ENCODE measurements at regions not wholly inside any gene's neighbourhood (a gene's known extent, or its start where the extent isn't known, plus 50 kb on each side); places are given as distances from the start of the nearest gene placed in this dataset.
"Not testable (repeated sequence)": the region's sequence is repeated elsewhere in the genome, so short reads cannot be mapped to it uniquely, and the experiment has no call there.

GRCh38 chr15:20267996-20268395, 273.6 kb downstream of the GOLGA6L6 start:
- H3K4me1 ChIP-seq (ENCODE audit: control insufficient read depth, insufficient read depth, low read length, poor library complexity, severe bottlenecking); H3K36me3 ChIP-seq (ENCODE audit: control insufficient read depth, insufficient read depth, low read length); H3K9me3 ChIP-seq (ENCODE audit: control insufficient read depth, low read length); H3K27ac ChIP-seq (ENCODE audit: insufficient read depth, low read length, poor library complexity, severe bottlenecking); H3K27me3 ChIP-seq (replicated peaks; ENCODE audit: control insufficient read depth, insufficient read depth, low read length, poor library complexity, severe bottlenecking); H3K4me3 ChIP-seq (ENCODE audit: insufficient read depth, low read depth, low read length, poor library complexity, severe bottlenecking); DNase-seq: not testable (repeated sequence)

GRCh38 chr15:20267051-20267730, 274.4 kb downstream of the GOLGA6L6 start:
- not testable (repeated sequence) for H3K4me3 ChIP-seq (ENCODE audit: insufficient read depth, low read depth, low read length, poor library complexity, severe bottlenecking); H3K9me3 ChIP-seq (ENCODE audit: control insufficient read depth, low read length); H3K36me3 ChIP-seq (ENCODE audit: control insufficient read depth, insufficient read depth, low read length); H3K4me1 ChIP-seq (ENCODE audit: control insufficient read depth, insufficient read depth, low read length, poor library complexity, severe bottlenecking); H3K27ac ChIP-seq (ENCODE audit: insufficient read depth, low read length, poor library complexity, severe bottlenecking); DNase-seq; H3K27me3 ChIP-seq (replicated peaks; ENCODE audit: control insufficient read depth, insufficient read depth, low read length, poor library complexity, severe bottlenecking)

- DNase-seq; H3K36me3 ChIP-seq (ENCODE audit: control insufficient read depth, insufficient read depth, low read length); H3K27ac ChIP-seq (ENCODE audit: insufficient read depth, low read length, poor library complexity, severe bottlenecking); H3K4me3 ChIP-seq (ENCODE audit: insufficient read depth, low read depth, low read length, poor library complexity, severe bottlenecking); H3K9me3 ChIP-seq (ENCODE audit: control insufficient read depth, low read length); H3K4me1 ChIP-seq (ENCODE audit: control insufficient read depth, insufficient read depth, low read length, poor library complexity, severe bottlenecking); H3K27me3 ChIP-seq (replicated peaks; ENCODE audit: control insufficient read depth, insufficient read depth, low read length, poor library complexity, severe bottlenecking): not testable (repeated sequence)
Observed at GRCh38 chr15:20265710-20266109, 275.9 kb downstream of the GOLGA6L6 start.

- not testable (repeated sequence) for H3K4me3 ChIP-seq (ENCODE audit: insufficient read depth, low read depth, low read length, poor library complexity, severe bottlenecking); H3K27me3 ChIP-seq (replicated peaks; ENCODE audit: control insufficient read depth, insufficient read depth, low read length, poor library complexity, severe bottlenecking); H3K36me3 ChIP-seq (ENCODE audit: control insufficient read depth, insufficient read depth, low read length); H3K4me1 ChIP-seq (ENCODE audit: control insufficient read depth, insufficient read depth, low read length, poor library complexity, severe bottlenecking); DNase-seq; H3K9me3 ChIP-seq (ENCODE audit: control insufficient read depth, low read length); H3K27ac ChIP-seq (ENCODE audit: insufficient read depth, low read length, poor library complexity, severe bottlenecking)
Observed at GRCh38 chr15:20261321-20262280, 280.0 kb downstream of the GOLGA6L6 start.

GRCh38 chr15:20260650-20261049, 280.9 kb downstream of the GOLGA6L6 start:
- H3K27me3 ChIP-seq (replicated peaks; ENCODE audit: control insufficient read depth, insufficient read depth, low read length, poor library complexity, severe bottlenecking); H3K4me3 ChIP-seq (ENCODE audit: insufficient read depth, low read depth, low read length, poor library complexity, severe bottlenecking); H3K9me3 ChIP-seq (ENCODE audit: control insufficient read depth, low read length); H3K27ac ChIP-seq (ENCODE audit: insufficient read depth, low read length, poor library complexity, severe bottlenecking); H3K36me3 ChIP-seq (ENCODE audit: control insufficient read depth, insufficient read depth, low read length); DNase-seq; H3K4me1 ChIP-seq (ENCODE audit: control insufficient read depth, insufficient read depth, low read length, poor library complexity, severe bottlenecking): not testable (repeated sequence)

GRCh38 chr15:20259559-20260190, 281.9 kb downstream of the GOLGA6L6 start:
- H3K27me3 ChIP-seq (replicated peaks; ENCODE audit: control insufficient read depth, insufficient read depth, low read length, poor library complexity, severe bottlenecking); H3K27ac ChIP-seq (ENCODE audit: insufficient read depth, low read length, poor library complexity, severe bottlenecking); H3K4me3 ChIP-seq (ENCODE audit: insufficient read depth, low read depth, low read length, poor library complexity, severe bottlenecking); DNase-seq; H3K4me1 ChIP-seq (ENCODE audit: control insufficient read depth, insufficient read depth, low read length, poor library complexity, severe bottlenecking); H3K9me3 ChIP-seq (ENCODE audit: control insufficient read depth, low read length); H3K36me3 ChIP-seq (ENCODE audit: control insufficient read depth, insufficient read depth, low read length): not testable (repeated sequence)

GRCh38 chr15:20256394-20256793, 285.2 kb downstream of the GOLGA6L6 start:
- not testable (repeated sequence) for H3K27me3 ChIP-seq (replicated peaks; ENCODE audit: control insufficient read depth, insufficient read depth, low read length, poor library complexity, severe bottlenecking); H3K36me3 ChIP-seq (ENCODE audit: control insufficient read depth, insufficient read depth, low read length); H3K4me1 ChIP-seq (ENCODE audit: control insufficient read depth, insufficient read depth, low read length, poor library complexity, severe bottlenecking); H3K27ac ChIP-seq (ENCODE audit: insufficient read depth, low read length, poor library complexity, severe bottlenecking); H3K4me3 ChIP-seq (ENCODE audit: insufficient read depth, low read depth, low read length, poor library complexity, severe bottlenecking); DNase-seq; H3K9me3 ChIP-seq (ENCODE audit: control insufficient read depth, low read length)

- not testable (repeated sequence) for H3K4me1 ChIP-seq (ENCODE audit: control insufficient read depth, insufficient read depth, low read length, poor library complexity, severe bottlenecking); DNase-seq; H3K27me3 ChIP-seq (replicated peaks; ENCODE audit: control insufficient read depth, insufficient read depth, low read length, poor library complexity, severe bottlenecking); H3K27ac ChIP-seq (ENCODE audit: insufficient read depth, low read length, poor library complexity, severe bottlenecking); H3K36me3 ChIP-seq (ENCODE audit: control insufficient read depth, insufficient read depth, low read length); H3K9me3 ChIP-seq (ENCODE audit: control insufficient read depth, low read length); H3K4me3 ChIP-seq (ENCODE audit: insufficient read depth, low read depth, low read length, poor library complexity, severe bottlenecking)
Observed at GRCh38 chr15:20255641-20256040, 286.0 kb downstream of the GOLGA6L6 start.

- H3K27ac ChIP-seq (ENCODE audit: insufficient read depth, low read length, poor library complexity, severe bottlenecking): not testable (repeated sequence)
Observed at GRCh38 chr15:20253047-20253615, 288.5 kb downstream of the GOLGA6L6 start.

More at GRCh38 chr15:20253047-20253615, 288.5 kb downstream of the GOLGA6L6 start:
- not testable (repeated sequence) for H3K4me1 ChIP-seq (ENCODE audit: control insufficient read depth, insufficient read depth, low read length, poor library complexity, severe bottlenecking); H3K4me3 ChIP-seq (ENCODE audit: insufficient read depth, low read depth, low read length, poor library complexity, severe bottlenecking); H3K9me3 ChIP-seq (ENCODE audit: control insufficient read depth, low read length); DNase-seq; H3K27me3 ChIP-seq (replicated peaks; ENCODE audit: control insufficient read depth, insufficient read depth, low read length, poor library complexity, severe bottlenecking); H3K36me3 ChIP-seq (ENCODE audit: control insufficient read depth, insufficient read depth, low read length)

Data from effector memory CD4-positive, alpha-beta T cell (primary cell).